ENCODE measurements at regions not wholly inside any gene's neighbourhood (a gene's known extent, or its start where the extent isn't known, plus 50 kb on each side); places are given as distances from the start of the nearest gene placed in this dataset.

DNA sequence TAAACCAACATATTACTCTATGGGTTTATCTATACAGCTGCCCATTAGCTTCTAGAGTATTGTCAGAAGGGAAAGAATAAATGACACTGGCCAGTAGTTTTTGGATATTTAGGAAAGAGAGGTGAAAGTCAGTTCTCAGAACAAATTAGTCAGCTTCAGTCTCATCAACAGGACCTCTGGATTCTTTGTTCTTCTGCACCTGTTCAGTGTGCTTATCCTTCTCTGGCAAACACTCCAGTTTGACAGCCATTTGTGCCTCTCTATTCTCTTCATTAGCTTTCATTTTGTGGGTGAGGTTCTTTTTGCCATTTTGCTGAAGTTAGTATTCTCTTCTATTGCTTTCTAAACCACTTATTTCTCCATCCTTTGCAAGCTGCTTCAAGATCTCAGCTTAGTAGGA, 107.0 kb downstream of the PCDH18 start:
- TF ChIP-seq POLR2A (IDR thresholded peaks at IDR 0.05), result no peak
- TF ChIP-seq, protein P1, sequence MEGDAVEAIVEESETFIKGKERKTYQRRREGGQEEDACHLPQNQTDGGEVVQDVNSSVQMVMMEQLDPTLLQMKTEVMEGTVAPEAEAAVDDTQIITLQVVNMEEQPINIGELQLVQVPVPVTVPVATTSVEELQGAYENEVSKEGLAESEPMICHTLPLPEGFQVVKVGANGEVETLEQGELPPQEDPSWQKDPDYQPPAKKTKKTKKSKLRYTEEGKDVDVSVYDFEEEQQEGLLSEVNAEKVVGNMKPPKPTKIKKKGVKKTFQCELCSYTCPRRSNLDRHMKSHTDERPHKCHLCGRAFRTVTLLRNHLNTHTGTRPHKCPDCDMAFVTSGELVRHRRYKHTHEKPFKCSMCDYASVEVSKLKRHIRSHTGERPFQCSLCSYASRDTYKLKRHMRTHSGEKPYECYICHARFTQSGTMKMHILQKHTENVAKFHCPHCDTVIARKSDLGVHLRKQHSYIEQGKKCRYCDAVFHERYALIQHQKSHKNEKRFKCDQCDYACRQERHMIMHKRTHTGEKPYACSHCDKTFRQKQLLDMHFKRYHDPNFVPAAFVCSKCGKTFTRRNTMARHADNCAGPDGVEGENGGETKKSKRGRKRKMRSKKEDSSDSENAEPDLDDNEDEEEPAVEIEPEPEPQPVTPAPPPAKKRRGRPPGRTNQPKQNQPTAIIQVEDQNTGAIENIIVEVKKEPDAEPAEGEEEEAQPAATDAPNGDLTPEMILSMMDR (IDR thresholded peaks at IDR 0.05), result no peak
